ENCODE measurements at regions not wholly inside any gene's neighbourhood (a gene's known extent, or its start where the extent isn't known, plus 50 kb on each side); places are given as distances from the start of the nearest gene placed in this dataset.

DNA sequence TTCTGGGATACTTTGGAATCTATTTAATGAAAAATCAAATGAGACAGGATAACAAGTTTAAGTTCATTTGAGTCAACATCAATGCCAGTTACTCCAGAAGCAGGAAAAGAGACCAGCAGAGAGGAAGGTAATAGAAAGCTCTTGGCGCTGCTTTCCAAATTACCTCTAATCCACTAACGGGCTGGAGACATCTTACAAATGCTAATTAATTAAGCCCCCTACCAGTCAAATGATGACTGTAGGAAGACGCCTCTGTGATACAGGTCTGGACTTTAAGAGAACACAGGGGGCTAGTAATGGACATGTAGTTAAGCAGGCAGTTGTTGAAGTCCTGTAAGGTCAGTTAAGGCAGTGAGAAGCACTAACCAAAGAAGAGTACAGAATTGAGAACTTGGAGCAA, 65.3 kb upstream of the HTR4 start:
- TF ChIP-seq POLR2AphosphoS2 (IDR thresholded peaks at IDR 0.05; ENCODE audit: low read depth, low read length), result no peak
- TF ChIP-seq FOXA1 (IDR thresholded peaks at IDR 0.05), result no peak
- no peak for TF ChIP-seq FOXA1 (CRISPR knock-in tag; IDR thresholded peaks at IDR 0.05)
- TF ChIP-seq, protein P1, sequence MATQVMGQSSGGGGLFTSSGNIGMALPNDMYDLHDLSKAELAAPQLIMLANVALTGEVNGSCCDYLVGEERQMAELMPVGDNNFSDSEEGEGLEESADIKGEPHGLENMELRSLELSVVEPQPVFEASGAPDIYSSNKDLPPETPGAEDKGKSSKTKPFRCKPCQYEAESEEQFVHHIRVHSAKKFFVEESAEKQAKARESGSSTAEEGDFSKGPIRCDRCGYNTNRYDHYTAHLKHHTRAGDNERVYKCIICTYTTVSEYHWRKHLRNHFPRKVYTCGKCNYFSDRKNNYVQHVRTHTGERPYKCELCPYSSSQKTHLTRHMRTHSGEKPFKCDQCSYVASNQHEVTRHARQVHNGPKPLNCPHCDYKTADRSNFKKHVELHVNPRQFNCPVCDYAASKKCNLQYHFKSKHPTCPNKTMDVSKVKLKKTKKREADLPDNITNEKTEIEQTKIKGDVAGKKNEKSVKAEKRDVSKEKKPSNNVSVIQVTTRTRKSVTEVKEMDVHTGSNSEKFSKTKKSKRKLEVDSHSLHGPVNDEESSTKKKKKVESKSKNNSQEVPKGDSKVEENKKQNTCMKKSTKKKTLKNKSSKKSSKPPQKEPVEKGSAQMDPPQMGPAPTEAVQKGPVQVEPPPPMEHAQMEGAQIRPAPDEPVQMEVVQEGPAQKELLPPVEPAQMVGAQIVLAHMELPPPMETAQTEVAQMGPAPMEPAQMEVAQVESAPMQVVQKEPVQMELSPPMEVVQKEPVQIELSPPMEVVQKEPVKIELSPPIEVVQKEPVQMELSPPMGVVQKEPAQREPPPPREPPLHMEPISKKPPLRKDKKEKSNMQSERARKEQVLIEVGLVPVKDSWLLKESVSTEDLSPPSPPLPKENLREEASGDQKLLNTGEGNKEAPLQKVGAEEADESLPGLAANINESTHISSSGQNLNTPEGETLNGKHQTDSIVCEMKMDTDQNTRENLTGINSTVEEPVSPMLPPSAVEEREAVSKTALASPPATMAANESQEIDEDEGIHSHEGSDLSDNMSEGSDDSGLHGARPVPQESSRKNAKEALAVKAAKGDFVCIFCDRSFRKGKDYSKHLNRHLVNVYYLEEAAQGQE (IDR thresholded peaks at IDR 0.05; ENCODE audit: borderline replicate concordance in 1 of 2, low read depth in 1 of 2, low read length in 2 of 2), result no peak
- TF ChIP-seq ZNF788 (CRISPR knock-in tag; IDR thresholded peaks at IDR 0.05; ENCODE audit: borderline replicate concordance), result no peak
- TF ChIP-seq, protein P2, sequence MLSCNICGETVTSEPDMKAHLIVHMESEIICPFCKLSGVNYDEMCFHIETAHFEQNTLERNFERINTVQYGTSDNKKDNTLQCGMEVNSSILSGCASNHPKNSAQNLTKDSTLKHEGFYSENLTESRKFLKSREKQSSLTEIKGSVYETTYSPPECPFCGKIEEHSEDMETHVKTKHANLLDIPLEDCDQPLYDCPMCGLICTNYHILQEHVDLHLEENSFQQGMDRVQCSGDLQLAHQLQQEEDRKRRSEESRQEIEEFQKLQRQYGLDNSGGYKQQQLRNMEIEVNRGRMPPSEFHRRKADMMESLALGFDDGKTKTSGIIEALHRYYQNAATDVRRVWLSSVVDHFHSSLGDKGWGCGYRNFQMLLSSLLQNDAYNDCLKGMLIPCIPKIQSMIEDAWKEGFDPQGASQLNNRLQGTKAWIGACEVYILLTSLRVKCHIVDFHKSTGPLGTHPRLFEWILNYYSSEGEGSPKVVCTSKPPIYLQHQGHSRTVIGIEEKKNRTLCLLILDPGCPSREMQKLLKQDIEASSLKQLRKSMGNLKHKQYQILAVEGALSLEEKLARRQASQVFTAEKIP (CRISPR knock-in tag; IDR thresholded peaks at IDR 0.05; ENCODE audit: borderline replicate concordance), result no peak
- no peak for TF ChIP-seq ZNF563 (CRISPR knock-in tag; IDR thresholded peaks at IDR 0.05)
- TF ChIP-seq YY1 (IDR thresholded peaks at IDR 0.05; ENCODE audit: insufficient read depth, insufficient replicate concordance, low read depth, low read length), result no peak
- TF ChIP-seq RFX3 (CRISPR knock-in tag; IDR thresholded peaks at IDR 0.05), result no peak
- no peak for TF ChIP-seq POLR2AphosphoS5 (IDR thresholded peaks at IDR 0.05; ENCODE audit: low read depth, low read length)
- TF ChIP-seq HDAC6 (IDR thresholded peaks at IDR 0.05; ENCODE audit: low read depth, low read length), result no peak

All from HepG2 (cell line).